NCI-H748 (cell line): ENCODE measurements at regions not wholly inside any gene's neighbourhood (a gene's known extent, or its start where the extent isn't known, plus 50 kb on each side); places are given as distances from the start of the nearest gene placed in this dataset.
"Not testable (repeated sequence)": the region's sequence is repeated elsewhere in the genome, so short reads cannot be mapped to it uniquely, and the experiment has no call there.

Experiments used
- DNase-seq: peaks from one replicate; lab custom pipeline; 2025; ENCODE audit not compliant: unreplicated experiment; lab: John Stamatoyannopoulos, UW

GRCh38 chr14:21802441-21802840 is 128.8 kb upstream of the OR4E1 start:
- no peak for DNase-seq

GRCh38 chr14:21796916-21797315 is 123.3 kb upstream of the OR4E1 start:
- peak; percentile 25 for DNase-seq

- DNase-seq = no peak
Observed at GRCh38 chr14:21795456-21795855, 121.8 kb upstream of the OR4E1 start.

GRCh38 chr14:21791749-21792148 is 118.1 kb upstream of the OR4E1 start:
- no peak for DNase-seq

GRCh38 chr14:21788687-21789086 is 115.1 kb upstream of the OR4E1 start:
- not testable (repeated sequence) for DNase-seq

GRCh38 chr14:21787242-21787641 is 113.6 kb upstream of the OR4E1 start:
- not testable (repeated sequence) for DNase-seq

- no peak for DNase-seq
Observed at GRCh38 chr14:21781543-21781942, 107.9 kb upstream of the OR4E1 start.

GRCh38 chr14:21780429-21781084 is 106.9 kb upstream of the OR4E1 start:
- DNase-seq = no peak

- DNase-seq = no peak
Observed at GRCh38 chr14:21771671-21772070, 98.1 kb upstream of the OR4E1 start.

- no peak for DNase-seq
Observed at GRCh38 chr14:21768875-21769257, 95.2 kb upstream of the OR4E1 start.

- peak; percentile 22 for DNase-seq
Observed at GRCh38 chr14:21768116-21768874, 94.7 kb upstream of the OR4E1 start.

- DNase-seq = not testable (repeated sequence)
Observed at GRCh38 chr14:21760360-21760759, 86.7 kb upstream of the OR4E1 start.

- no peak for DNase-seq
Observed at GRCh38 chr14:21749306-21749868, 75.8 kb upstream of the OR4E1 start.

- peak; percentile 49 for DNase-seq
Observed at GRCh38 chr14:21748869-21749303, 75.3 kb upstream of the OR4E1 start.

GRCh38 chr14:21735639-21736307 is 62.2 kb upstream of the OR4E1 start:
- DNase-seq = no peak

- DNase-seq = no peak
Observed at GRCh38 chr14:21735200-21735599, 61.6 kb upstream of the OR4E1 start.

- DNase-seq = peak; percentile 71
Observed at GRCh38 chr14:21734457-21735074, 60.9 kb upstream of the OR4E1 start.

- no peak for DNase-seq
Observed at GRCh38 chr14:21729703-21730233, 56.1 kb upstream of the OR4E1 start.

GRCh38 chr14:21725250-21725649 is 51.6 kb upstream of the OR4E1 start:
- no peak for DNase-seq

GRCh38 chr14:21724090-21724973 is 50.7 kb upstream of the OR4E1 start:
- DNase-seq = no peak
